ENCODE measurements at regions not wholly inside any gene's neighbourhood (a gene's known extent, or its start where the extent isn't known, plus 50 kb on each side); places are given as distances from the start of the nearest gene placed in this dataset.

DNA sequence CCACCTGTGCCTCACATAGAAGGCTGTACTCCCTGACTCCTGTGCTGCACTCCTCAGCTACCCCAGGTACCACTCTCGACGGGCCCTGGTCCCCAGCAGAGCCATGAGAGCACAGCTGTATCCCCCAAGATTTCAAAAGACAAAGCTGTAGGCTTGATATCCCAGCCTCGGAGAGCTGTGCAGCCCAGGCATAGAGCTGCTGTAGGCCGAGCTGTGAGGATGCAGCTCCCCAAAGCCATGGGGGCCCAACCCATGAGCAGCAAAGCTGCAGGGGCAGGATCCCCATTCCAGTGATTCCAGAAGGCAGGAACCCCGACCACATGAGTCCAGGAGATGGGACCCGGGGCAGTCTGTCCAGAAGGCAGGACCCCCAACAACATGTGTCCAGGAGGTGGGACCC, 123.8 kb upstream of the CBLN2 start:
- Histone ChIP-seq H3K9me3 (ENCODE audit: control insufficient read depth, insufficient read depth, low read depth, low read length) (no peaks in the 10 kb centered on the region), H3K4me1 (ENCODE audit: control insufficient read depth, insufficient read depth, low read length) (no peaks in the 10 kb centered on the region), H3K4me3 (ENCODE audit: low read depth, low read length) (no peak overlapping the region), H3K36me3 (ENCODE audit: control insufficient read depth in 2 of 2, insufficient read depth in 1 of 2, low read length in 2 of 2) (no peaks in the 10 kb centered on the region), H3K27ac (ENCODE audit: extremely low read depth, low read depth, low read length) (no peak overlapping the region)
- ChIA-PET POLR2A (no interaction called here), CTCF (no interaction called here)
- TF ChIP-seq ZNF843 (tag by site-specific recombination; IDR thresholded peaks at IDR 0.05) (no peak), ZNF585B (tag by site-specific recombination; IDR thresholded peaks at IDR 0.05) (no peak), ZNF624 (tag by site-specific recombination; IDR thresholded peaks at IDR 0.05) (no peak), ZNF266 (tag by site-specific recombination; IDR thresholded peaks at IDR 0.05; ENCODE audit: low read depth) (no peak), ZNF366 (tag by site-specific recombination; conservative IDR thresholded peaks at IDR 0.05) (no peak), ZNF132 (tag by site-specific recombination; IDR thresholded peaks at IDR 0.05; ENCODE audit: borderline replicate concordance) (no peak), ZNF792 (tag by site-specific recombination; IDR thresholded peaks at IDR 0.05) (no peak), ZNF777 (tag by site-specific recombination; IDR thresholded peaks at IDR 0.05; ENCODE audit: borderline replicate concordance) (no peak), ZNF138 (tag by site-specific recombination; IDR thresholded peaks at IDR 0.05; ENCODE audit: borderline replicate concordance) (no peak), ZNF221 (tag by site-specific recombination; IDR thresholded peaks at IDR 0.05; ENCODE audit: borderline replicate concordance) (no peak), ZNF391 (tag by site-specific recombination; IDR thresholded peaks at IDR 0.05; ENCODE audit: borderline replicate concordance, low read depth) (no peak), TCF7L2 (IDR thresholded peaks at IDR 0.05; ENCODE audit: borderline replicate concordance, low read depth, low read length) (no peak), ZBTB17 (tag by site-specific recombination; IDR thresholded peaks at IDR 0.05) (no peak), ZNF48 (tag by site-specific recombination; IDR thresholded peaks at IDR 0.05) (no peak), ZNF341 (tag by site-specific recombination; IDR thresholded peaks at IDR 0.05; ENCODE audit: low read depth) (no peak), ZNF2 (tag by site-specific recombination; IDR thresholded peaks at IDR 0.05) (no peak)
- TF ChIP-seq, protein P1, sequence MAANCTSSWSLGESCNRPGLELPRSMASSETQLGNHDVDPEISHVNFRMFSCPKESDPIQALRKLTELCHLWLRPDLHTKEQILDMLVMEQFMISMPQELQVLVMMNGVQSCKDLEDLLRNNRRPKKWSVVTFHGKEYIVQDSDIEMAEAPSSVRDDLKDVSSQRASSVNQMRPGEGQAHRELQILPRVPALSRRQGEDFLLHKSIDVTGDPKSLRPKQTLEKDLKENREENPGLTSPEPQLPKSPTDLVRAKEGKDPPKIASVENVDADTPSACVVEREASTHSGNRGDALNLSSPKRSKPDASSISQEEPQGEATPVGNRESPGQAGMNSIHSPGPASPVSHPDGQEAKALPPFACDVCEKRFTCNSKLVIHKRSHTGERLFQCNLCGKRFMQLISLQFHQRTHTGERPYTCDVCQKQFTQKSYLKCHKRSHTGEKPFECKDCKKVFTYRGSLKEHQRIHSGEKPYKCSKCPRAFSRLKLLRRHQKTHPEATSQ (tag by site-specific recombination; IDR thresholded peaks at IDR 0.05): no peak
- TF ChIP-seq, protein P2, sequence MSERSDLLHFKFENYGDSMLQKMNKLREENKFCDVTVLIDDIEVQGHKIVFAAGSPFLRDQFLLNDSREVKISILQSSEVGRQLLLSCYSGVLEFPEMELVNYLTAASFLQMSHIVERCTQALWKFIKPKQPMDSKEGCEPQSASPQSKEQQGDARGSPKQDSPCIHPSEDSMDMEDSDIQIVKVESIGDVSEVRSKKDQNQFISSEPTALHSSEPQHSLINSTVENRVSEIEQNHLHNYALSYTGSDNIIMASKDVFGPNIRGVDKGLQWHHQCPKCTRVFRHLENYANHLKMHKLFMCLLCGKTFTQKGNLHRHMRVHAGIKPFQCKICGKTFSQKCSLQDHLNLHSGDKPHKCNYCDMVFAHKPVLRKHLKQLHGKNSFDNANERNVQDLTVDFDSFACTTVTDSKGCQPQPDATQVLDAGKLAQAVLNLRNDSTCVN (tag by site-specific recombination; optimal IDR thresholded peaks at IDR 0.05): no peak

DNA sequence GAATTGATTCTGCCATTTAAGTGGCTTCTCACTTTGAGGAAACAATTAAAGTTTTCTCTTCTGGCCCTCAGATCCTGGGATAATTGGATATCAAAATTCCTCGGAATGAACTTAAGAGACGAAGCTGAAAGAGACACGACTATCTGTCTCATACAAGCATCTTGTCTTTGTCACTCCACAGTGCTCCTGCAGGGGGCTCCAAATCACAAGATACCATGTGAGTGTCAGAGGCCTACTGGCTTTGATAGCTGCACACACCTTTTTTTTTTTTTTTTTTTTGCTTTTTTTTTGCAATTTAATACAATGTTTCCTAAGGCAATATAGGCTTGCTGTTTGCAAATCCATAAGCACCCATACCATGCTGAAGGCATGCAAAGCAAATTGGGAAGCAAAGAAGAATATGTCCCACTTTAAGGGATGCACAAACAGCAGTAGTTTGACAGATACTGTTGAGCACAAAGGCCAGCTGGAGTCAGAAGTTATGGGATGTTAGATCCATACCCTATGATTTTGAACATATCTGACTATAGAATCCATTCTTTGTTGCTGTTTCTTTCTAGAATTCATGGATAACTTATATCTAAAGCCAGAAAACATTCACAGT, 109.0 kb upstream of the CBLN2 start:
- Histone ChIP-seq H3K9me3 (ENCODE audit: control insufficient read depth, insufficient read depth, low read depth, low read length) (no peaks in the 10 kb centered on the region), H3K4me3 (ENCODE audit: low read depth, low read length) (no peak overlapping the region), H3K4me1 (ENCODE audit: control insufficient read depth, insufficient read depth, low read length) (no peaks in the 10 kb centered on the region), H3K27ac (ENCODE audit: extremely low read depth, low read depth, low read length) (no peak overlapping the region), H3K36me3 (ENCODE audit: control insufficient read depth in 2 of 2, insufficient read depth in 1 of 2, low read length in 2 of 2) (no peaks in the 10 kb centered on the region)
- TF ChIP-seq PRDM1 (tag by site-specific recombination; IDR thresholded peaks at IDR 0.05): no peak
- 0 out of 2 replicates have a peak, but pooled peaks have one; percentile 12 for TF ChIP-seq ZNF654 (tag by site-specific recombination; IDR thresholded peaks at IDR 0.05; ENCODE audit: low read depth)
- TF ChIP-seq, protein P3, sequence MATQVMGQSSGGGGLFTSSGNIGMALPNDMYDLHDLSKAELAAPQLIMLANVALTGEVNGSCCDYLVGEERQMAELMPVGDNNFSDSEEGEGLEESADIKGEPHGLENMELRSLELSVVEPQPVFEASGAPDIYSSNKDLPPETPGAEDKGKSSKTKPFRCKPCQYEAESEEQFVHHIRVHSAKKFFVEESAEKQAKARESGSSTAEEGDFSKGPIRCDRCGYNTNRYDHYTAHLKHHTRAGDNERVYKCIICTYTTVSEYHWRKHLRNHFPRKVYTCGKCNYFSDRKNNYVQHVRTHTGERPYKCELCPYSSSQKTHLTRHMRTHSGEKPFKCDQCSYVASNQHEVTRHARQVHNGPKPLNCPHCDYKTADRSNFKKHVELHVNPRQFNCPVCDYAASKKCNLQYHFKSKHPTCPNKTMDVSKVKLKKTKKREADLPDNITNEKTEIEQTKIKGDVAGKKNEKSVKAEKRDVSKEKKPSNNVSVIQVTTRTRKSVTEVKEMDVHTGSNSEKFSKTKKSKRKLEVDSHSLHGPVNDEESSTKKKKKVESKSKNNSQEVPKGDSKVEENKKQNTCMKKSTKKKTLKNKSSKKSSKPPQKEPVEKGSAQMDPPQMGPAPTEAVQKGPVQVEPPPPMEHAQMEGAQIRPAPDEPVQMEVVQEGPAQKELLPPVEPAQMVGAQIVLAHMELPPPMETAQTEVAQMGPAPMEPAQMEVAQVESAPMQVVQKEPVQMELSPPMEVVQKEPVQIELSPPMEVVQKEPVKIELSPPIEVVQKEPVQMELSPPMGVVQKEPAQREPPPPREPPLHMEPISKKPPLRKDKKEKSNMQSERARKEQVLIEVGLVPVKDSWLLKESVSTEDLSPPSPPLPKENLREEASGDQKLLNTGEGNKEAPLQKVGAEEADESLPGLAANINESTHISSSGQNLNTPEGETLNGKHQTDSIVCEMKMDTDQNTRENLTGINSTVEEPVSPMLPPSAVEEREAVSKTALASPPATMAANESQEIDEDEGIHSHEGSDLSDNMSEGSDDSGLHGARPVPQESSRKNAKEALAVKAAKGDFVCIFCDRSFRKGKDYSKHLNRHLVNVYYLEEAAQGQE (tag by site-specific recombination; IDR thresholded peaks at IDR 0.05): no peak
- TF ChIP-seq, protein P4, sequence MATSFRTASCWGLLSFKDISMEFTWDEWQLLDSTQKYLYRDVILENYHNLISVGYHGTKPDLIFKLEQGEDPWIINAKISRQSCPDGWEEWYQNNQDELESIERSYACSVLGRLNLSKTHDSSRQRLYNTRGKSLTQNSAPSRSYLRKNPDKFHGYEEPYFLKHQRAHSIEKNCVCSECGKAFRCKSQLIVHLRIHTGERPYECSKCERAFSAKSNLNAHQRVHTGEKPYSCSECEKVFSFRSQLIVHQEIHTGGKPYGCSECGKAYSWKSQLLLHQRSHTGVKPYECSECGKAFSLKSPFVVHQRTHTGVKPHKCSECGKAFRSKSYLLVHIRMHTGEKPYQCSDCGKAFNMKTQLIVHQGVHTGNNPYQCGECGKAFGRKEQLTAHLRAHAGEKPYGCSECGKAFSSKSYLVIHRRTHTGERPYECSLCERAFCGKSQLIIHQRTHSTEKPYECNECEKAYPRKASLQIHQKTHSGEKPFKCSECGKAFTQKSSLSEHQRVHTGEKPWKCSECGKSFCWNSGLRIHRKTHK (tag by site-specific recombination; IDR thresholded peaks at IDR 0.05): no peak
- no peak for TF ChIP-seq ZFHX2 (tag by site-specific recombination; conservative IDR thresholded peaks at IDR 0.05)
- TF ChIP-seq GLIS2 (tag by site-specific recombination; IDR thresholded peaks at IDR 0.05): no peak
- TF ChIP-seq ZNF121 (tag by site-specific recombination; IDR thresholded peaks at IDR 0.05): no peak
- ChIA-PET CTCF (interaction anchor here (0.6 to 1.3 kb wide), 19 partner anchors 10 to 1303 kb away, joined by 3 to 7 read pairs (median 3); no protein-coding TSS in a partner anchor), POLR2A (no interaction called here)

All from HEK293 (cell line).